GM23338 (cell line): ENCODE measurements at regions not wholly inside any gene's neighbourhood (a gene's known extent, or its start where the extent isn't known, plus 50 kb on each side); places are given as distances from the start of the nearest gene placed in this dataset.

Experiments
- CTCF ChIP-seq, 2 experiments: fragments of 200-600 bp in 1 of 2; sonication (generic) in 1 of 2; conservative IDR thresholded peaks; 2 replicates each; pipeline versions ENCODE4 v1.5.1 to v1.6.1; 2016 to 2017; ENCODE audit warnings: antibody characterized with exemption in 2 of 2, low read depth in 2 of 2, mild to moderate bottlenecking in 2 of 2, moderate library complexity in 1 of 2
- EZH2 ChIP-seq: fragments of 200-600 bp; sonication (generic); IDR thresholded peaks from one replicate; pipeline ENCODE4 v1.8.0; 2017; ENCODE audit warnings: antibody characterized with exemption, mild to moderate bottlenecking, low read depth; ENCODE audit not compliant: unreplicated experiment

GRCh38 chr4:184929476-184929875 is 88.8 kb upstream of the HELT start:
- no peak for TF ChIP-seq CTCF (conservative IDR thresholded peaks at IDR 0.05; ENCODE audit: low read depth in 2 of 2)
- no peak for TF ChIP-seq EZH2
